CD4-positive, alpha-beta T cell (primary cell): ENCODE measurements at regions not wholly inside any gene's neighbourhood (a gene's known extent, or its start where the extent isn't known, plus 50 kb on each side); places are given as distances from the start of the nearest gene placed in this dataset.
"Not testable (repeated sequence)": the region's sequence is repeated elsewhere in the genome, so short reads cannot be mapped to it uniquely, and the experiment has no call there.

Source experiments
- ATAC-seq: fragments of 200-7000 bp; cut with Tn5 transposase; one replicate; pipeline ENCODE4 v1.10.0; 2022; ENCODE audit warnings: mild to moderate bottlenecking; ENCODE audit not compliant: poor library complexity
- CTCF ChIA-PET: fragments of 350-600 bp; sonication (Branson Sonifier 250); formaldehyde crosslinking; loops from one replicate; lab custom pipeline; 2021; ENCODE audit warnings: antibody characterized with exemption, inconsistent platforms; lab: Charles Lee
- POLR2A ChIA-PET: fragments of 350-600 bp; sonication (Branson Sonifier 250); formaldehyde crosslinking; loops from one replicate; lab custom pipeline; 2021; ENCODE audit warnings: antibody characterized with exemption, inconsistent platforms; lab: Charles Lee
- DNase-seq, 14 experiments: peaks; one replicate each; pipeline ENCODE4 v3.0.0-alpha.2; 2013 to 2020; ENCODE audit warnings: mixed read lengths in 2 of 14
- H3K27ac ChIP-seq, 2 donors: one replicate each; pipeline versions ENCODE4 v1.5.1 to v1.7.0; 2013; ENCODE audit warnings: low read length in 2 of 2, low read depth in 1 of 2, mild to moderate bottlenecking in 1 of 2
- H3K27me3 ChIP-seq, 2 experiments: 1 replicate in 1 of 2; 2 replicates in 1 of 2; pipeline versions ENCODE4 v1.6.1 to v1.7.0; 2013; ENCODE audit warnings: low read length in 2 of 2, control low read depth in 1 of 2, mild to moderate bottlenecking in 1 of 2, moderate library complexity in 1 of 2; ENCODE audit not compliant: insufficient read depth in 2 of 2, control insufficient read depth in 1 of 2
- H3K36me3 ChIP-seq: one replicate; pipeline ENCODE4 v1.6.1; 2013; ENCODE audit warnings: low read length, control low read depth; ENCODE audit not compliant: insufficient read depth
- H3K4me1 ChIP-seq: one replicate; pipeline ENCODE4 v1.6.1; 2013; ENCODE audit warnings: low read length, control low read depth; ENCODE audit not compliant: insufficient read depth
- H3K4me3 ChIP-seq: one replicate; pipeline ENCODE4 v1.5.1; 2013; ENCODE audit warnings: mild to moderate bottlenecking, low read length, moderate library complexity
- H3K9me3 ChIP-seq, 2 experiments: 1 replicate in 1 of 2; 2 replicates in 1 of 2; pipeline versions ENCODE4 v1.6.1 to v1.7.0; 2013; ENCODE audit warnings: low read length in 2 of 2, mild to moderate bottlenecking in 2 of 2, control low read depth in 1 of 2, moderate library complexity in 1 of 2; ENCODE audit not compliant: control insufficient read depth in 1 of 2, insufficient read depth in 1 of 2
- H3K27ac Mint-ChIP-seq: one replicate; pipeline ENCODE4 v1.8.0; 2020; ENCODE audit warnings: mixed read lengths
- H3K27me3 Mint-ChIP-seq: one replicate; pipeline ENCODE4 v1.8.0; 2021; ENCODE audit warnings: mixed read lengths
- H3K36me3 Mint-ChIP-seq: one replicate; pipeline ENCODE4 v1.8.0; 2021; ENCODE audit warnings: low read depth, mixed read lengths
- H3K4me1 Mint-ChIP-seq: one replicate; pipeline ENCODE4 v1.8.0; 2021; ENCODE audit warnings: low read depth, mixed read lengths
- H3K4me3 Mint-ChIP-seq: one replicate; pipeline ENCODE4 v1.8.0; 2020; ENCODE audit warnings: mild to moderate bottlenecking, mixed read lengths
- H3K9me3 Mint-ChIP-seq: one replicate; pipeline ENCODE4 v1.8.0; 2020; ENCODE audit warnings: mixed read lengths
- intact Hi-C, 2 experiments: fragments of 100-400 bp; cut with DNase I in 1 of 2; cut with micrococcal nuclease in 1 of 2; formaldehyde crosslinking; loops; one replicate each; pipeline versions ENCODE4 v1.15.1 to v1.9.0; 2023 to 2025; cut with DNase I, micrococcal nuclease
- TF ChIP-seq, protein P1 (sequence below): fragments of 200-600 bp; IDR thresholded peaks from one replicate; pipeline ENCODE4 v1.8.0; 2022; ENCODE audit warnings: antibody characterized with exemption, mild to moderate bottlenecking

DNA sequence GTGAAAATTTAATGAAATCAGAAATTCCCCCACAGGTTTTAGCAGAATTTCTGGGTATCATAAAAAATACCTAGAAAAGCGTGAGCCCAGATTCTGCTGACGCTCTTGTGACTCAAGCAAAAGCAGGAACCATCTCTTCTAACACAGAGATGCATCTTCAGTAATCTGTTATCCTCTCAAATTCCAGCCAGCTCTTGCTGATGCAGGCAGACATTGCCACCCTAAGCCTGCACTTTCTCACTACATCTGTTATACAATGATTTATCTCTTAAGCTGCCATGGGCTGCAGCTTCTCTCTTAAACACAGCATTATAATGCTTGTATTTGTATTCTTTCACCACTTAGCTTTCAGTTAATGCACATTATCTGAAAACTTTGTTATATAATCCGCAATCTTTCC is 113.0 kb upstream of the RGS1 start:
- DNase-seq (no peak), ATAC-seq (no peak)
- no peak overlapping the region for H3K27ac Mint-ChIP-seq
- Histone ChIP-seq H3K36me3 (no peaks in the 10 kb centered on the region), H3K27me3 (no peaks in the 10 kb centered on the region), H3K4me3 (no peak overlapping the region), H3K4me1 (no peaks in the 10 kb centered on the region), H3K27ac (no peak overlapping the region), H3K9me3 (no peaks in the 10 kb centered on the region)
- POLR2A ChIA-PET, result no interaction called here
- CTCF ChIA-PET, result no interaction called here
- intact Hi-C loops, result no loop called here
- peaks cover 43% of the 10 kb centered on the region for H3K27me3 Mint-ChIP-seq
- no peak overlapping the region for H3K4me3 Mint-ChIP-seq
- no peaks in the 10 kb centered on the region for H3K4me1 Mint-ChIP-seq
- TF ChIP-seq, protein P1, sequence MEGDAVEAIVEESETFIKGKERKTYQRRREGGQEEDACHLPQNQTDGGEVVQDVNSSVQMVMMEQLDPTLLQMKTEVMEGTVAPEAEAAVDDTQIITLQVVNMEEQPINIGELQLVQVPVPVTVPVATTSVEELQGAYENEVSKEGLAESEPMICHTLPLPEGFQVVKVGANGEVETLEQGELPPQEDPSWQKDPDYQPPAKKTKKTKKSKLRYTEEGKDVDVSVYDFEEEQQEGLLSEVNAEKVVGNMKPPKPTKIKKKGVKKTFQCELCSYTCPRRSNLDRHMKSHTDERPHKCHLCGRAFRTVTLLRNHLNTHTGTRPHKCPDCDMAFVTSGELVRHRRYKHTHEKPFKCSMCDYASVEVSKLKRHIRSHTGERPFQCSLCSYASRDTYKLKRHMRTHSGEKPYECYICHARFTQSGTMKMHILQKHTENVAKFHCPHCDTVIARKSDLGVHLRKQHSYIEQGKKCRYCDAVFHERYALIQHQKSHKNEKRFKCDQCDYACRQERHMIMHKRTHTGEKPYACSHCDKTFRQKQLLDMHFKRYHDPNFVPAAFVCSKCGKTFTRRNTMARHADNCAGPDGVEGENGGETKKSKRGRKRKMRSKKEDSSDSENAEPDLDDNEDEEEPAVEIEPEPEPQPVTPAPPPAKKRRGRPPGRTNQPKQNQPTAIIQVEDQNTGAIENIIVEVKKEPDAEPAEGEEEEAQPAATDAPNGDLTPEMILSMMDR, result no peak
- H3K9me3 Mint-ChIP-seq, result no peaks in the 10 kb centered on the region
- H3K36me3 Mint-ChIP-seq, result no peaks in the 10 kb centered on the region

DNA sequence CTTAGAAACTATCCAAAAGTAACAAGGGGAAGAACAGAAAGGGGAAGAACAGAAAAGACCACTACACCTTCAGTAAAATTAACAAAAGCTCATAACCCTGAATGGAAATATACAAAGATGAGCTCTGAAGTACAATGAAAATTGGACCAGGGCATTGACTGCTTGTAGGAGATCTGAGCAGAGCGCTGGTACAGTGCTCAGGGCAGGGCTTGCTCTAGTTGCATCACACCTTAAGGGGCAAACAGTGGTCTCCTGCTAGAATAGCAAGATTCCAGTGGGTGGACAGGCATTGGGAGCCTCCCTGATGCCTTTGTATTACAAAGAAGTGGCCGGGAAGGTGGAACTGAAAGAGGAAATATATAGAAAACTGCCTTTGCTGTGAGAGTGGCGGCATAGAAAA is 111.9 kb upstream of the RGS1 start:
- CTCF ChIA-PET, result no interaction called here

DNA sequence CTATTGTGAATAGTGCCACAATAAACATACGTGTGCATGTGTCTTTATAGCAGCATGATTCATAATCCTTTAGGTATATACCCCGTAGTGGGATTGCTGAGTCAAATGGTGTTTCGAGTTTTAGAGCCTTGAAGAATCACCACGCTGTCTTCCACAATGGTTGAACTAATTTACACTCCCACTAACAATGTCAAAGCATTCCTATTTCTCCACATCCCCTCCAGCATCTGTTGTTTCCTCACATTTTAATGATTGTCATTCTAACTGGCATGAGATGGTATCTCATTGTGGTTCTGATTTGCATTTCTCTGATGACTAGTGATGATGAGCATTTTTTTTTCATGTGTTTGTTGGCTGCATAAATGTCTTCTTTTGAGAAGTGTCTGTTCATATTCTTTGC is 110.4 kb upstream of the RGS1 start:
- H3K27me3 Mint-ChIP-seq, result peaks cover 60% of the 10 kb centered on the region
- DNase-seq, intact Hi-C loops, H3K4me3 Mint-ChIP-seq, ATAC-seq, H3K9me3 Mint-ChIP-seq, H3K36me3 ChIP-seq, CTCF ChIA-PET, H3K27ac Mint-ChIP-seq, H3K4me3 ChIP-seq, H3K36me3 Mint-ChIP-seq, H3K4me1 ChIP-seq, H3K4me1 Mint-ChIP-seq, H3K27ac ChIP-seq, POLR2A ChIA-PET, H3K9me3 ChIP-seq: not testable (repeated sequence)
- peaks cover 0 to 14% of the 10 kb centered on the region in 2 experiments for H3K27me3 ChIP-seq

More for the DNA sequence above, 111.9 kb upstream of the RGS1 start:
- no peak for DNase-seq
- Histone ChIP-seq H3K27me3 (peaks cover 0 to 3% of the 10 kb centered on the region in 2 experiments), H3K27ac (no peak overlapping the region), H3K4me1 (no peaks in the 10 kb centered on the region), H3K36me3 (no peaks in the 10 kb centered on the region), H3K9me3 (no peaks in the 10 kb centered on the region), H3K4me3 (no peak overlapping the region)
- no peaks in the 10 kb centered on the region for H3K36me3 Mint-ChIP-seq
- no peak overlapping the region for H3K27ac Mint-ChIP-seq
- no peaks in the 10 kb centered on the region for H3K4me1 Mint-ChIP-seq
- peaks cover 45% of the 10 kb centered on the region for H3K27me3 Mint-ChIP-seq
- POLR2A ChIA-PET, result no interaction called here
- intact Hi-C loops, result no loop called here
- no peaks in the 10 kb centered on the region for H3K9me3 Mint-ChIP-seq
- TF ChIP-seq, protein P1, result no peak
- no peak for ATAC-seq
- H3K4me3 Mint-ChIP-seq, result no peak overlapping the region

DNA sequence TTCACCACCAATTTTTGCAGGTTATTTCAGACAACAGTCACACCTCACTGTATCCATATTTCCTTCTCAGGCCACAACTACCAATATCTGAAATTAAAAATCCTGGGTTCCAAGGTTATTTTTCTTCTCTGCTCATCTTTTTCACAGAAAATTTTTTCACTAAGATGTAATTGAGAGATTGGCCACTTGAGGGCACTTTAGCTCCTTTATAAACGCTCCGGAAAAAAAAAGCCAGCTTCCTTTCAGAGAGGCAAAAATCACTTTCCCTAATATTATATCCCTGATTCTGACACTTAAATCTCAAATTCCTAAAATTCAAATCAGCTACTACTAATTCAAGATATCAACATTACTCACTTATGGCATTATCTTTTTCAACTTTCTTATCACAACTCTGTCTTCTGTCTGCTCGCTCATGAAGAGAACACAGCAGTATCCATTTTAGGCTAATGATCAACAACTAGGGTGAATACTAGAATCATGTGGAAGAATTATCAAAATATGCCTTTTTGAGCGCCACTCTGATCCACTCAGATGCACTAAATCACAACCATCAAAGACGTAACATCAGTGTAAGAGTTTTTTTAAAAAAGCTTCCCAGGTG is 101.4 kb upstream of the RGS1 start:
- ChIA-PET CTCF (interaction anchor here (0.8 to 2.5 kb wide), 14 partner anchors 42 to 545 kb away, joined by 3 to 11 read pairs (median 4); no protein-coding TSS in a partner anchor), POLR2A (interaction anchor here (1.3 kb wide), 2 partner anchors 100 to 135 kb away, joined by 4 to 5 read pairs; no protein-coding TSS in a partner anchor)
- H3K4me1 ChIP-seq, result no peaks in the 10 kb centered on the region
- Mint-ChIP-seq H3K27ac (no peak overlapping the region), H3K27me3 (peaks cover 15% of the 10 kb centered on the region), H3K4me3 (no peak overlapping the region), H3K9me3 (no peaks in the 10 kb centered on the region), H3K4me1 (no peaks in the 10 kb centered on the region), H3K36me3 (no peaks in the 10 kb centered on the region)
- peak; percentile 41 for ATAC-seq
- H3K4me3 ChIP-seq, result no peak overlapping the region
- H3K27me3 ChIP-seq, result peaks cover 0 to 30% of the 10 kb centered on the region in 2 experiments
- TF ChIP-seq, protein P1, result peak; percentile 86
- H3K27ac ChIP-seq, result no peak overlapping the region
- H3K9me3 ChIP-seq, result no peaks in the 10 kb centered on the region
- DNase-seq, result peak in 4 of 14 experiments; percentile 8 to 64 (median 56)
- intact Hi-C loops, result loop anchor here (1.0 to 10.0 kb wide), 3 partner anchors 648 to 1821 kb away; partner anchors contain the start of gene CDC73 (in 2 of the 2)
- no peaks in the 10 kb centered on the region for H3K36me3 ChIP-seq
